NOMO-1 (cell line): ENCODE measurements at regions not wholly inside any gene's neighbourhood (a gene's known extent, or its start where the extent isn't known, plus 50 kb on each side); places are given as distances from the start of the nearest gene placed in this dataset.

ENCODE experiments used
- DNase-seq, 2 experiments: peaks; one replicate each; lab custom pipeline; 2025; ENCODE audit not compliant: unreplicated experiment in 2 of 2; lab: John Stamatoyannopoulos, UW

DNA sequence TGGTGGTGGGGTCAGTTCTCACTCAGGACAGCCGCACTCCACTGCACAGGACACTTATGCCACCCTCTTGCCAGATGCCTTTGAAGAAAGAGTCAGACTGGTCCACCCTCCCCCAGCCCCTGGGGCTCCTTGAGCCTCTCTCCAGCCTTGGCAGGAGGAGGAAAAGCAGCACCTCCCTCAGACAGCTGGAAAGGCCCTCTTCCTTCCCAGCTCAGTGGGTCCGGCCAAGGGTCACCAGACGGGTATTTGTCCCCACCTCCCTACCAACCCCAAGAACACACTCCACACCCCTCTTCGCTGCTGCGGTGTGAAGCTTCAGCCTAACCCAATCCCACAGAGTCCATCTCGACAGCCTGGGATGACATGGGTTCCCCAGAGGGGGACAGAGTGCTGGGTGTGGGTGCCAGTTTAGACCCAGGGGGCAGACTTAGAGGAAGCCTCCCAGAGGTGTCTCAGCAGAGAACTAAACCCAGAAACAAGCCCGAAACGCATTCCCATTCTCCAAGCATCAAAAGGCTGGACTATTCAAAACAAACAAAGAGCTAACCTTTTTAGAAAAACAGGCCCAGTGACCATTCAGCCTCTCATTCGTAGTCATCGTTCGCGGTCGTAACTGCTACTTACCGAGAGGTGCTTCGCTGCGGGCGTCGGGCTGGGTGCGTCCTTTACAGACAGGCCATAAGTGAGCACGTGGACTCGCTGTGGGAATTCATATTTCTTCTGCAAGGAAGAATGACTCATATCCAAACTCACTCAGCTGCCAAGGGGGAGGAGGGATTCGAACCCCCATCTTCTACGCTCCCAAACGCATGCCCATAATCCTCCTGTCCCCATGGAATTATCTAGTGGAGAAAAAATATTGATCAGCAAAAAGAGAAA is 57.5 kb upstream of the ANO1 start:
- DNase-seq: no peak

DNA sequence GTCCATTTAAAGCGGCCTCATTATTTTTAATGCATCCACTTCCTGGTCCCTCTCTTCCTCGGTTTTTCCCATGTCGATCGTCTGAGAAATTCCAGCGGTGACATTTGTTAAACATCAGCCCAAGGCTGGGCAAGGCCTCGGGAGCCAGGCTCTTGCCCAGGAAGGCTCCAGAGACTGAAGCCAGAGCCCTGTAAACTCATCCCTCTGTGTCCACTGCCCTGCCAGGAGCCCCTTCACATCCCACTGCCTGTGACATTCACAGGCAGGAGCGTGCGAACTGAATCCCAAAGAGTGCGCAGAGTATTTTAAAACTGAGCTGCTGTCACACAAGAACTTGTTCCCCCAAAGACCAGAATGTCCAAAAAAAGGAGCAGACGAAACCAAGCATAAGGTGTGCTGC is 56.5 kb upstream of the ANO1 start:
- no peak for DNase-seq

DNA sequence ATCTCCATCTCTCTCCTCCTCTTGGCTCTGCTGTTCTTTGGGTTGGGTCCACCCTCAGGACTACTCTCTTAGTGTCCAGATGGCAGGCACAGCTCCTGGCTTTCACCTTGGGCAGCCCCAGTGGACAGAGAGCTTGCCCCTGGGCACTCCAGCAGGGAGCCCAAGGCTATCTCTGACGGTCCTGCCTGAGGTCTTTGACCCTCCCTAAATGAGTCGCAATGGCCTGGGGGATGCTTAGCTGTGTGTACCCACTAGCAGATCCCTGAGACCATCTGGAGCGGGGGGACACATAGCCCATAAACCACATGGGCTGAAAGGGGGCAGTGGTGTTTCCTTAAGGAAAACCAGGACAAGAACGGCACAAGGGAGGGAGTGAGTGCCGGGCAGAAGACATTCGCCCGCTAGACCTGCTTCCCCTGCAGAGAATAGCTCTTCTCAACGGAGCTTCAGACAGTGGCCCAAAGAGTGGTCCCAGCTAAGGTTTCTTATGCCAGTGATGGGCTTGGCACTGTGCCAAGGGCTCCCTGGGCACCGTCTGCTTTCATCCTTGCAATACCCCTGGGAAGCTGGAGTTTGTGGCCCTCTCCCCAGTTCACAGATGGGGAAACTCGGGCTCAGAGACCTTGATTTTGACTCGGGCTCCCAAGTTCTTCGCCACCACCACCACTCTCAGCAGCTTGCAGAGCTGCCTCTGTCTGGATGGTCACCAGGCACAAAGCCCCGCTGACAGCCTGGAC is 53.9 kb upstream of the ANO1 start:
- no peak for DNase-seq

DNA sequence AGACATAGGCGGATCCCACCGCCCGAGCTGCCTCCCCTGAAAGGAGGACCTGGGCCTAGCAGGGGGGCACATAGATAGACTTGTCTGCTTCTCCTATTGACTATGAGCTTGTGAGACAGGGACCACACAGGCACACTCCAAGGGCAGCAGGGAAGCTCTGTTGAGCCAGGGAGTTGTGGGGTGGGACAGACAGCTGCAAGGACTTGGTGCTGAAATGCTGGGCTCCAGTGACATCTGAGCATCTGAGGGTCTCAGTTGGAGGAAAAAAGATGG is 53.4 kb upstream of the ANO1 start:
- no peak for DNase-seq

DNA sequence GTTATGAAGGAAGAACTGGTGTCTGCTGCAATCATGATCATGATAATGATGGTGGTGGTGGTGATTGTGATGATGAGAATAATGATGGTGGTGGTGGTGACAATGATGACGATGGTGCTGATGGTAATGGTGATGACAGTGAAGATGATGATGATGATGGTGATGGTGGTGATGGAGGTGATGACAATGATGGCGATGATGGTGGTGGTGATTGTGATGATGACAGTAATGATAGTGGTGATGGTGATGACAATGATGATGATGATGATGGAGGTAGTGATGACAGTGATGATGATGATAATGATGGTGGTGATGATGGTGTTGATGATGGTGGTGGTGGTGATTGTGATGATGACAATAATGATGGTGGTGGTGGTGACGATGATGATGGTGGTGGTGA is 52.8 kb upstream of the ANO1 start:
- no peak for DNase-seq

DNA sequence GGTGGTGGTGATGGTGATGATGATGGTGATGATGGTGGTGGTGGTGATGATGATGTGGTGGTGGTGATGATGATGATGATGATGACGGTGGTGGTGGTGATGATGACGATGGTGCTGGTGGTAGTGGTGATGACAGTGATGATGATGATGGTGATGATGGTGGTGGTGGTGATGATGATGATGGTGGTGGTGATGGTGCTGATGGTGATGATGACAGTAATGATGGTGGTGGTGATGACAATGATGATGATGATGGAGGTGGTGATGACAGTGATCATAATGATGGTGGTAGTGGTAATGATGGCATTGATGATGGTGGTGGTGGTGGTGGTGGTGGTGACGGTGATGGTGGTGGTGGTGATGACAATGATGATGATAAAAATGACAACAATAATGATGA is 52.1 kb upstream of the ANO1 start:
- no peak for DNase-seq

DNA sequence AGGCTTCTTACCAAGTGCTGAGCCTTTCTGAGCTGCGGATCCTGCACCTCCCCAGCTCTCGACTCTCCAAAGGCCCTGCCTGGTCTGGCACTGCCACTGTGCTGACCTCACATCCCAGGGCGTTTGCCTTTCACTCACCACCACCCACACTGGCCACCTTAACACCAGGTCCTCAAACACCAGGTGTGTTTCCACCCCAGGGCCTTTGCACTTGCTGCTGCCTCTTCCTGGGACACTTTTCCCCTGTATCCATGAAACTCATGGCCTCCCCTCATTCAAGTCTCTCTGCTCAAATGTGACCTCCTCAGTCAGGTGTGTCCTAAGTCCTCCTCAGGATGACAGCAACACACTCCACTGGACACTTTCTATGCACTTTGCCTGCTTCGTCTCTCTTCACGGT is 51.4 kb upstream of the ANO1 start:
- no peak for DNase-seq

DNA sequence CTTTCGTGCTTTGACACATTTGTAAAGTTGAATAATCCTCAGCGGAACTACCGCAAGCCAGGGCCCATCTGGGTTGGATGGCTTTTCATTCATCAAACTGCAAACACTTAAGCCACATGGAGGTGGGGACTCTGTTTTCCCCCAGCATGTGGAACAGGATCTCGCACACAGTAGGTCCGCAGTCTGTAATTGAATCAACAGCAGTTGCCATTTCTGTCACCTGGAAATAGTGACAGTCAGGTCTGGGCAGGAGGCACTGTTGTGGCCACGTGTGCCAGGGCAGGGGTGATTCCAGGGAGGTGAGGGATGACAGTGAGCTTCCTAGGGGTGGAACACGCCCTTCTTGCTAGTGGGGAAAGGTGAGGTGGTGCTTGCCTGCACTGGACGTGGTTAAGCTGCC is 50.7 kb upstream of the ANO1 start:
- no peak for DNase-seq

DNA sequence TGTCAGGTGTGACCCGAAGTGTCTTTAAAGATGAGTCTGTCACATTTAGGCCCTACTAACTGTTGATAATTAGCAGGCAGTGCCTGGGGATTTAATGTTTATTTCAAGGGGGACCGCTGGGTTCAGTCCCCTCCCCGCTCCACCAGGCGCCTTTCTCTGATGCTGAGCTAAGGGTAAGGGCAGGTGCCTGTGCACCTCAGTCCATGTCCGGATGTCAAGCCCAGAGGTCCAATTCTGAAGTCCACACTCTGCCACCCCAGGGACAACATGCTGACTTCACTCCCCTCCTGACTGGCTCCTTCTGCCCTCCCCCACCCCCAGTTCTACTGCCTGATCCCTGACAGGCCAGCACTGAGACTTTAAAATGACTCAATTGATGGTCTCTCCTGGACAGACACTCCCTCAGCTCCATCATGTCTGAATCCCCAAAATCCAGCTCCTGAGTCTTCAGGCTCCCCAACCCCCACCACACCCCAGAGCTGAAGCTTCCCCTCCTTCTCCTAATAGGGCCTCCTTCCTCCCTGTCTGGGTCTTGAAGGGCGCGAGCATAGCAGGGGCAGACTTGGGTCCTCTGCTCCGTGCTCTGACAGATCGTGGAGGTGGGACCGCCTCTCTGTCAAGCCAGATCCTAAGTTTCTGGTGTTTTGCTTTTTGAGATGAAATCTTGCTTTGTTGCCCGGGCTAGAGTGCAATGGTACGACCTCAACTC is 49.8 kb upstream of the ANO1 start:
- no peak for DNase-seq
